ENCODE measurements at regions not wholly inside any gene's neighbourhood (a gene's known extent, or its start where the extent isn't known, plus 50 kb on each side); places are given as distances from the start of the nearest gene placed in this dataset.

DNA sequence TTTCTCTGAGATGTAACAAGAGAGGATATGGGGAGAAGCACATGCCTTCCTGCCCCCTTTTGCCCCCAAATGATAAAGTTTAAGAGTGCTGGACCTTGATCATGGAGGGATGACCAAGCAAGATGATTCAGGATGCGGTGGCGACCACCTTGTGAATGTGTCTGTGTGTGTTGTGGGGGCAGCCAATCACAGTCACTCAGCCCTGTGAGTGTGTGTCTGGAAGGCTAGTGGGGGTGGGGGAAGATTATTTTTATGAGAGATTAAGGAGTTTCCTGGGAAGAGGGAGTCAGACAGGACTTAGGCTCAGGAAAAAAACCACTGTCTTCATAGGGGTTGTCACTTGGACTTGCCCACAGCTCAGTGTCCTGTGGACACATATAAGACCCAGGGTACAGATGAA, 57.8 kb upstream of the KY start:
- Histone ChIP-seq H3K4me3 (no peak overlapping the region), H3K27ac (no peak overlapping the region), H3F3A (ENCODE audit: low read depth) (no peaks in the 10 kb centered on the region), H3K79me2 (ENCODE audit: low read depth) (no peaks in the 10 kb centered on the region), H3K9ac (no peak overlapping the region), H3K4me1 (no peaks in the 10 kb centered on the region), H3K27me3 (no peaks in the 10 kb centered on the region), H3K4me2 (no peak overlapping the region), H4K20me1 (ENCODE audit: low read depth) (no peaks in the 10 kb centered on the region), H2AFZ (replicated peaks) (no peak overlapping the region), H3K9me3 (ENCODE audit: low read depth) (no peaks in the 10 kb centered on the region), H3K36me3 (no peaks in the 10 kb centered on the region)
- TF ChIP-seq EZH2phosphoT487 (IDR thresholded peaks at IDR 0.05) (no peak), EZH2 (IDR thresholded peaks at IDR 0.05) (no peak)
- TF ChIP-seq, protein P1, sequence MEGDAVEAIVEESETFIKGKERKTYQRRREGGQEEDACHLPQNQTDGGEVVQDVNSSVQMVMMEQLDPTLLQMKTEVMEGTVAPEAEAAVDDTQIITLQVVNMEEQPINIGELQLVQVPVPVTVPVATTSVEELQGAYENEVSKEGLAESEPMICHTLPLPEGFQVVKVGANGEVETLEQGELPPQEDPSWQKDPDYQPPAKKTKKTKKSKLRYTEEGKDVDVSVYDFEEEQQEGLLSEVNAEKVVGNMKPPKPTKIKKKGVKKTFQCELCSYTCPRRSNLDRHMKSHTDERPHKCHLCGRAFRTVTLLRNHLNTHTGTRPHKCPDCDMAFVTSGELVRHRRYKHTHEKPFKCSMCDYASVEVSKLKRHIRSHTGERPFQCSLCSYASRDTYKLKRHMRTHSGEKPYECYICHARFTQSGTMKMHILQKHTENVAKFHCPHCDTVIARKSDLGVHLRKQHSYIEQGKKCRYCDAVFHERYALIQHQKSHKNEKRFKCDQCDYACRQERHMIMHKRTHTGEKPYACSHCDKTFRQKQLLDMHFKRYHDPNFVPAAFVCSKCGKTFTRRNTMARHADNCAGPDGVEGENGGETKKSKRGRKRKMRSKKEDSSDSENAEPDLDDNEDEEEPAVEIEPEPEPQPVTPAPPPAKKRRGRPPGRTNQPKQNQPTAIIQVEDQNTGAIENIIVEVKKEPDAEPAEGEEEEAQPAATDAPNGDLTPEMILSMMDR (IDR thresholded peaks at IDR 0.05), result no peak
- H3K27ac Mint-ChIP-seq, result no peak overlapping the region
- peaks cover 22% of the 10 kb centered on the region for H3K4me1 Mint-ChIP-seq
- H3K27me3 Mint-ChIP-seq (ENCODE audit: insufficient read depth, low read depth), result peaks cover 7% of the 10 kb centered on the region
- no peak for DNase-seq (ENCODE audit: low spot score)
- H3K36me3 Mint-ChIP-seq, result no peaks in the 10 kb centered on the region
- H3K9me3 Mint-ChIP-seq, result peaks cover 4% of the 10 kb centered on the region
- H3K4me3 Mint-ChIP-seq, result no peak overlapping the region

DNA sequence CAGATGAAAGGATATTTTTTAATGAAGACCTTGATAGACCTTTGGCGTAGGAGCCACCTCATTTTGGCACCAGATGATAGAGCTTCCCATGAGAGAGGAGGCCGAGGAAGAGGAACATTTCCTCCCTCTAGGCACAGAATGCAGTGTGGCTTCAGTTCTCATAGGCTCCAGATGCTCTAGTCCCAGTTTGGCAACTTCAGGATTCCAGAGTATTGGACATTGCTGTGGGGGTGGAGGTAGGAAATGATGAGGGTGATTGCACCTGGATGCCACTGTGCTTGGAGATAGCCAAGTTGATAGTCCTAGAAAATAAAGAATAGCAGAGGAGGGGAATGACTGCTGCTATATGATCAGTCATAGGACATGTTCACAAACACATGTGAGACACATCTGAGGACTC, 58.3 kb upstream of the KY start:
- no peak overlapping the region for H3K27ac Mint-ChIP-seq
- H3K9ac ChIP-seq, result no peak overlapping the region

DNA sequence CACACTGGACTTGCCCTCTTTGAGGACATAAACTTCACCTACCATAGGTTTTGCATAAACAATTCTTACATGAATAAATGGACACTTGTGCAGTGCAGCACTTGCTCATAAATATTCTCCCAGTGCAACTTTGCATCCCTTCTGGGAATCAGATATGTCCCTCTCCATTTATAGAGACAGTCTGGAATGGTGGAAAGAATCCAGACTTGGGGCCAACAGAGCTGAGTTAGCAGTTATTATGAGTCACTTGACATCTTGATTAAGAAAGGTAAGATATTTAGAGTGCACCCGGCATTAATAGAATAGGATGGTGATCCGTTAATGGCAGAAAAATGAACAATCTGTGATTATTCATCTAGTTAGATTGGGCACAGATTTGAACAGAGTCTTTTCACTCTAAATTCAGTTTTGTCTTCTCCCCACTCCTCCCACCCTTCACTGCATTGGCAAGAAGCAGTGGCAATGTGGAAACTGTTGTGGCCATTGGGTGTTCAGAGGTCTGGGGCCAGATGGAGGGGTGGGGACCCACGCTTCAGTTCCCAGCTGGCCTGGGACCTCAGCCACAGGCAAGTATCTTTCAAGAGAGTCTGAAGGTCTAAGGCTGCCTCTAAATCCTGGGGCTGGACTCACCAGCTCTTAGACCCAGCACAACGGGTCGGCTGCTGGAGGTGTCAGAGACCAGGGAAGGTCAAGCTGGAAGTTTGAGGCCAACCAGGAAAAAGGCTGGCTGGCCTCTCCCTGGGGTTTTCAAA, 58.9 kb upstream of the KY start:
- H3K4me1 ChIP-seq, result no peaks in the 10 kb centered on the region
- no peak overlapping the region for H3K27ac Mint-ChIP-seq
- H3K4me3 Mint-ChIP-seq, result no peak overlapping the region
- no peak overlapping the region for H3K9ac ChIP-seq
- no peaks in the 10 kb centered on the region for H3K36me3 ChIP-seq
- H3K27ac ChIP-seq, result no peak overlapping the region
- H3F3A ChIP-seq (ENCODE audit: low read depth), result no peaks in the 10 kb centered on the region
- no peaks in the 10 kb centered on the region for H3K79me2 ChIP-seq (ENCODE audit: low read depth)
- H3K9me3 ChIP-seq (ENCODE audit: low read depth), result no peaks in the 10 kb centered on the region
- H3K27me3 Mint-ChIP-seq (ENCODE audit: insufficient read depth, low read depth), result peaks cover 7% of the 10 kb centered on the region
- no peak overlapping the region for H2AFZ ChIP-seq (replicated peaks)
- DNase-seq (ENCODE audit: low spot score), result no peak
- no peaks in the 10 kb centered on the region for H4K20me1 ChIP-seq (ENCODE audit: low read depth)
- H3K36me3 Mint-ChIP-seq, result no peaks in the 10 kb centered on the region
- H3K9me3 Mint-ChIP-seq, result peaks cover 4% of the 10 kb centered on the region
- no peak overlapping the region for H3K4me2 ChIP-seq
- H3K27me3 ChIP-seq, result no peaks in the 10 kb centered on the region
- H3K4me3 ChIP-seq, result no peak overlapping the region
- H3K4me1 Mint-ChIP-seq, result peaks cover 22% of the 10 kb centered on the region
- no peak for TF ChIP-seq EZH2 (IDR thresholded peaks at IDR 0.05)
- no peak for TF ChIP-seq EZH2phosphoT487 (IDR thresholded peaks at IDR 0.05)
- TF ChIP-seq, protein P1 (IDR thresholded peaks at IDR 0.05), result no peak

More for the DNA sequence above, 58.3 kb upstream of the KY start:
- Histone ChIP-seq H3K27ac (no peak overlapping the region), H4K20me1 (ENCODE audit: low read depth) (no peaks in the 10 kb centered on the region), H3K79me2 (ENCODE audit: low read depth) (no peaks in the 10 kb centered on the region), H2AFZ (replicated peaks) (no peak overlapping the region), H3K4me1 (no peaks in the 10 kb centered on the region), H3K4me3 (no peak overlapping the region), H3K27me3 (no peaks in the 10 kb centered on the region), H3K9me3 (ENCODE audit: low read depth) (no peaks in the 10 kb centered on the region), H3K4me2 (no peak overlapping the region), H3F3A (ENCODE audit: low read depth) (no peaks in the 10 kb centered on the region), H3K36me3 (no peaks in the 10 kb centered on the region)
- no peak for DNase-seq (ENCODE audit: low spot score)
- Mint-ChIP-seq H3K4me1 (peaks cover 22% of the 10 kb centered on the region), H3K9me3 (peaks cover 4% of the 10 kb centered on the region), H3K4me3 (no peak overlapping the region), H3K36me3 (no peaks in the 10 kb centered on the region), H3K27me3 (ENCODE audit: insufficient read depth, low read depth) (peaks cover 7% of the 10 kb centered on the region)
- TF ChIP-seq, protein P1 (IDR thresholded peaks at IDR 0.05), result no peak
- TF ChIP-seq EZH2phosphoT487 (IDR thresholded peaks at IDR 0.05) (no peak), EZH2 (IDR thresholded peaks at IDR 0.05) (no peak)

Measured in neural progenitor cell (in vitro differentiated cells).